Astrocyte of the hippocampus (primary cell): ENCODE measurements at regions not wholly inside any gene's neighbourhood (a gene's known extent, or its start where the extent isn't known, plus 50 kb on each side); places are given as distances from the start of the nearest gene placed in this dataset.

Experiments
- DNase-seq: peaks from one replicate; pipeline ENCODE4 v3.0.0; 2011; ENCODE audit warnings: low read depth, low spot score

- no peak for DNase-seq
These were observed 219.7 kb upstream of the RPL38 start for GRCh38 chr17:73983621-73984400.

- no peak for DNase-seq
These were observed 218.5 kb upstream of the RPL38 start for GRCh38 chr17:73984941-73985340.

GRCh38 chr17:73985466-73986015 lies 217.9 kb upstream of the RPL38 start:
- DNase-seq = no peak

- no peak for DNase-seq
These were observed 216.8 kb upstream of the RPL38 start for GRCh38 chr17:73986641-73987177.

GRCh38 chr17:73987395-73987794 lies 216.1 kb upstream of the RPL38 start:
- no peak for DNase-seq

- no peak for DNase-seq
These were observed 215.5 kb upstream of the RPL38 start for GRCh38 chr17:73987845-73988509.

- DNase-seq = no peak
These were observed 213.8 kb upstream of the RPL38 start for GRCh38 chr17:73989671-73990070.

- no peak for DNase-seq
These were observed 213.2 kb upstream of the RPL38 start for GRCh38 chr17:73990290-73990689.

GRCh38 chr17:73991260-73991659 lies 212.2 kb upstream of the RPL38 start:
- no peak for DNase-seq

GRCh38 chr17:73994946-73995345 lies 208.5 kb upstream of the RPL38 start:
- DNase-seq = no peak

GRCh38 chr17:73997059-73997458 lies 206.4 kb upstream of the RPL38 start:
- no peak for DNase-seq

GRCh38 chr17:73998249-73998648 lies 205.2 kb upstream of the RPL38 start:
- DNase-seq = no peak

GRCh38 chr17:73998653-73999645 lies 204.5 kb upstream of the RPL38 start:
- peak; percentile 24 for DNase-seq

- peak; percentile 38 for DNase-seq
These were observed 202.3 kb upstream of the RPL38 start for GRCh38 chr17:74001145-74001544.

- DNase-seq = no peak
These were observed 201.2 kb upstream of the RPL38 start for GRCh38 chr17:74002241-74002640.

- DNase-seq = no peak
These were observed 199.4 kb upstream of the RPL38 start for GRCh38 chr17:74004056-74004455.

GRCh38 chr17:74005790-74006189 lies 197.7 kb upstream of the RPL38 start:
- no peak for DNase-seq

GRCh38 chr17:74006371-74006770 lies 197.1 kb upstream of the RPL38 start:
- DNase-seq = no peak

- DNase-seq = no peak
These were observed 195.3 kb upstream of the RPL38 start for GRCh38 chr17:74008196-74008595.

GRCh38 chr17:74009056-74009625 lies 194.3 kb upstream of the RPL38 start:
- no peak for DNase-seq

GRCh38 chr17:74010903-74011302 lies 192.6 kb upstream of the RPL38 start:
- no peak for DNase-seq
